PC-3 (cell line): ENCODE measurements at regions not wholly inside any gene's neighbourhood (a gene's known extent, or its start where the extent isn't known, plus 50 kb on each side); places are given as distances from the start of the nearest gene placed in this dataset.

Experiments
- ATAC-seq: fragments of 200-7000 bp; cut with Tn5 transposase; 2 replicates; pipeline ENCODE4 v1.9.1; 2020; ENCODE audit warnings: mild to moderate bottlenecking, moderate library complexity
- BruUV-seq: library from RNA; stranded (reverse); fragments of 400-500 nt; replicated peaks from 2 replicates; lab custom pipeline; 2021; lab: Mats Ljungman, UMichigan
- CTCF ChIA-PET: fragments of 300-600 bp; sonication (Branson Sonifier 250); formaldehyde crosslinking; loops from one replicate; lab custom pipeline; 2022; ENCODE audit warnings: antibody characterized with exemption; lab: Charles Lee
- POLR2A ChIA-PET: fragments of 300-600 bp; sonication (Branson Sonifier 250); formaldehyde crosslinking; loops from one replicate; lab custom pipeline; 2022; ENCODE audit warnings: antibody characterized with exemption; ENCODE audit not compliant: unreplicated experiment; lab: Charles Lee
- DNase-seq: peaks from one replicate; pipeline ENCODE4 v3.0.0-alpha.2; 2015
- H2AFZ ChIP-seq: fragments of 300-600 bp; sonication (generic); 2 replicates; pipeline ENCODE4 v1.6.0; 2016; ENCODE audit warnings: antibody characterized with exemption, low read length
- H3F3A ChIP-seq: fragments of 300-600 bp; sonication (generic); one replicate; pipeline ENCODE4 v1.6.0; 2017; ENCODE audit warnings: antibody characterized with exemption, low read length, control low read depth, mild to moderate bottlenecking; ENCODE audit not compliant: unreplicated experiment
- H3K27ac ChIP-seq: fragments of 300-600 bp; sonication (generic); 2 replicates; pipeline ENCODE4 v1.5.1; 2016; ENCODE audit warnings: mild to moderate bottlenecking, low read length
- H3K27me3 ChIP-seq: fragments of 300-600 bp; sonication (generic); 2 replicates; pipeline ENCODE4 v1.6.1; 2016; ENCODE audit warnings: low read length, mixed read lengths
- H3K36me3 ChIP-seq: fragments of 300-600 bp; sonication (generic); 2 replicates; pipeline ENCODE4 v1.6.1; 2016; ENCODE audit warnings: low read depth, mixed run types, low read length, mixed read lengths
- H3K4me1 ChIP-seq: fragments of 300-600 bp; sonication (generic); 2 replicates; pipeline ENCODE4 v1.5.1; 2016; ENCODE audit warnings: low read length; ENCODE audit not compliant: insufficient read depth
- H3K4me2 ChIP-seq: fragments of 300-600 bp; sonication (generic); 2 replicates; pipeline ENCODE4 v1.6.0; 2016; ENCODE audit warnings: low read length
- H3K4me3 ChIP-seq: fragments of 300-600 bp; sonication (generic); 2 replicates; pipeline ENCODE4 v1.5.1; 2016; ENCODE audit warnings: mild to moderate bottlenecking, low read length, mixed read lengths
- H3K79me2 ChIP-seq: fragments of 300-600 bp; sonication (generic); 2 replicates; pipeline ENCODE4 v1.6.1; 2017; ENCODE audit warnings: low read length, mixed read lengths
- H3K9ac ChIP-seq: fragments of 300-600 bp; sonication (generic); 2 replicates; pipeline ENCODE4 v1.6.0; 2016; ENCODE audit warnings: mild to moderate bottlenecking, low read length
- H3K9me2 ChIP-seq: fragments of 300-600 bp; sonication (generic); replicated peaks from 2 replicates; pipeline ENCODE4 v1.6.1; 2016; ENCODE audit warnings: mixed run types, low read length, mixed read lengths
- H3K9me3 ChIP-seq: fragments of 300-600 bp; sonication (generic); 2 replicates; pipeline ENCODE4 v1.6.1; 2016; ENCODE audit warnings: low read length, mixed read lengths
- H4K20me1 ChIP-seq: fragments of 300-600 bp; sonication (generic); 2 replicates; pipeline ENCODE4 v1.6.1; 2016; ENCODE audit warnings: low read length, mixed read lengths
- EZH2 ChIP-seq: fragments of 300-600 bp; sonication (generic); IDR thresholded peaks from one replicate; pipeline ENCODE4 v1.6.1; 2017; ENCODE audit warnings: antibody characterized with exemption, mild to moderate bottlenecking, low read length; ENCODE audit not compliant: unreplicated experiment
- EZH2phosphoT487 ChIP-seq: fragments of 300-600 bp; sonication (generic); IDR thresholded peaks from 2 replicates; pipeline ENCODE4 v1.6.1; 2018; ENCODE audit warnings: mild to moderate bottlenecking, antibody characterized with exemption, low read length, borderline replicate concordance
- intact Hi-C: fragments of 100-400 bp; cut with micrococcal nuclease; formaldehyde crosslinking; loops from 2 replicates; pipeline ENCODE4 v1.9.0; 2023
- TF ChIP-seq, protein P1 (sequence below): fragments of 300-600 bp; sonication (generic); conservative IDR thresholded peaks from 2 replicates; pipeline ENCODE4 v1.5.1; 2017; ENCODE audit warnings: antibody characterized with exemption, low read depth, mild to moderate bottlenecking, low read length

GRCh38 chr16:11474617-11475291, 112.0 kb downstream of the LITAF start:
- H3K9me2 ChIP-seq: no peaks in the 10 kb centered on the region
- H3K27me3 ChIP-seq: no peaks in the 10 kb centered on the region
- no peaks in the 10 kb centered on the region for H4K20me1 ChIP-seq
- no peaks in the 10 kb centered on the region for H3K9me3 ChIP-seq
- no peaks in the 10 kb centered on the region for H3K36me3 ChIP-seq
- H3K79me2 ChIP-seq: no peaks in the 10 kb centered on the region
- intact Hi-C loops: no loop called here
- H3K4me1 ChIP-seq: no peaks in the 10 kb centered on the region
- no TSS peak for BruUV-seq
- ChIA-PET CTCF (no interaction called here), POLR2A (no interaction called here)
- H3K4me2 ChIP-seq: peak overlapping the region; percentile 22; the same call in 1 of the 2 replicates
- H3K27ac ChIP-seq: no peak overlapping the region
- no peak overlapping the region for H2AFZ ChIP-seq
- H3K9ac ChIP-seq: no peak overlapping the region
- no peaks in the 10 kb centered on the region for H3F3A ChIP-seq
- ATAC-seq (no peak), DNase-seq (peak; percentile 30)
- no peak for TF ChIP-seq EZH2phosphoT487
- no peak for TF ChIP-seq EZH2
- TF ChIP-seq, protein P1, sequence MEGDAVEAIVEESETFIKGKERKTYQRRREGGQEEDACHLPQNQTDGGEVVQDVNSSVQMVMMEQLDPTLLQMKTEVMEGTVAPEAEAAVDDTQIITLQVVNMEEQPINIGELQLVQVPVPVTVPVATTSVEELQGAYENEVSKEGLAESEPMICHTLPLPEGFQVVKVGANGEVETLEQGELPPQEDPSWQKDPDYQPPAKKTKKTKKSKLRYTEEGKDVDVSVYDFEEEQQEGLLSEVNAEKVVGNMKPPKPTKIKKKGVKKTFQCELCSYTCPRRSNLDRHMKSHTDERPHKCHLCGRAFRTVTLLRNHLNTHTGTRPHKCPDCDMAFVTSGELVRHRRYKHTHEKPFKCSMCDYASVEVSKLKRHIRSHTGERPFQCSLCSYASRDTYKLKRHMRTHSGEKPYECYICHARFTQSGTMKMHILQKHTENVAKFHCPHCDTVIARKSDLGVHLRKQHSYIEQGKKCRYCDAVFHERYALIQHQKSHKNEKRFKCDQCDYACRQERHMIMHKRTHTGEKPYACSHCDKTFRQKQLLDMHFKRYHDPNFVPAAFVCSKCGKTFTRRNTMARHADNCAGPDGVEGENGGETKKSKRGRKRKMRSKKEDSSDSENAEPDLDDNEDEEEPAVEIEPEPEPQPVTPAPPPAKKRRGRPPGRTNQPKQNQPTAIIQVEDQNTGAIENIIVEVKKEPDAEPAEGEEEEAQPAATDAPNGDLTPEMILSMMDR: no peak
- no peak overlapping the region for H3K4me3 ChIP-seq

GRCh38 chr16:11475896-11476630, 110.7 kb downstream of the LITAF start:
- intact Hi-C loops: no loop called here
- no peak for DNase-seq
- H3K9me3 ChIP-seq: no peaks in the 10 kb centered on the region
- BruUV-seq: no TSS peak
- no peak overlapping the region for H3K9ac ChIP-seq
- no peaks in the 10 kb centered on the region for H4K20me1 ChIP-seq
- no peaks in the 10 kb centered on the region for H3K4me1 ChIP-seq
- H3K4me3 ChIP-seq: no peak overlapping the region
- CTCF ChIA-PET: no interaction called here
- no peak for ATAC-seq
- no peaks in the 10 kb centered on the region for H3K36me3 ChIP-seq
- no peak for TF ChIP-seq EZH2
- no peak overlapping the region for H2AFZ ChIP-seq
- no peaks in the 10 kb centered on the region for H3K79me2 ChIP-seq
- H3K27me3 ChIP-seq: no peaks in the 10 kb centered on the region
- no peaks in the 10 kb centered on the region for H3K9me2 ChIP-seq
- no peaks in the 10 kb centered on the region for H3F3A ChIP-seq
- H3K27ac ChIP-seq: no peak overlapping the region
- no peak overlapping the region for H3K4me2 ChIP-seq
- POLR2A ChIA-PET: no interaction called here

DNA sequence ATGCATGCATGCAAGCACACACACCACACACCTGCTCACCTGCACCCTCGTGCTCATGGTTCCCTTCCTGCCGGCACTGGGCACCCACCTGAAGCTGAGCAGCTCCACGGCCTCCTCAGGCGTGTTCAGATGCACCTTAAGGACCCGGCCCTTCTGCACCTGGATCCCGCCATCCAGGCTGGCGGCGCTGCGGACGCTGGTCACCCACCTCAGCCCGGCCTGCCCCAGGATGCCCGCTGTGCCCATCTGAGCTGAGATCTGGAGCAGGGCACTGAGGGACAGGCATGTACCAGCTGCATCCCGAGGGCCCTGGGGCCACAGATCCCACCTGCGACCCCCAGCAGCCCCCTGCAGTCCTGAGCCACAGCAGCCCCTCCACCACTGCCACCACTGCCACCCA, 110.0 kb downstream of the LITAF start:
- Histone ChIP-seq H3K27ac (no peak overlapping the region), H3F3A (no peaks in the 10 kb centered on the region), H3K4me2 (no peak overlapping the region), H3K4me1 (no peaks in the 10 kb centered on the region), H3K36me3 (no peaks in the 10 kb centered on the region), H3K79me2 (no peaks in the 10 kb centered on the region), H2AFZ (no peak overlapping the region), H3K9me2 (no peaks in the 10 kb centered on the region), H4K20me1 (no peaks in the 10 kb centered on the region), H3K9ac (no peak overlapping the region), H3K9me3 (no peaks in the 10 kb centered on the region), H3K27me3 (no peaks in the 10 kb centered on the region), H3K4me3 (no peak overlapping the region)
- intact Hi-C loops: no loop called here
- TF ChIP-seq EZH2phosphoT487 (no peak), EZH2 (no peak)
- TF ChIP-seq, protein P1: no peak
- BruUV-seq: no TSS peak
- ATAC-seq (no peak), DNase-seq (no peak)
- CTCF ChIA-PET: no interaction called here
- POLR2A ChIA-PET: no interaction called here
